Keratinocyte (primary cell): ENCODE measurements at regions not wholly inside any gene's neighbourhood (a gene's known extent, or its start where the extent isn't known, plus 50 kb on each side); places are given as distances from the start of the nearest gene placed in this dataset.

Source experiments
- DNase-seq: peaks from one replicate; pipeline ENCODE4 v3.0.0-alpha.2; 2011; ENCODE audit warnings: low read depth, missing footprints, low spot score
- FAIRE-seq: peaks from 2 replicates; lab custom pipeline; 2011; peaks lifted over from hg19 to GRCh38; lab: Jason Lieb, UNC
- H2AFZ ChIP-seq: 2 replicates; pipeline ENCODE4 v1.6.0; 2012; ENCODE audit warnings: low read length, control low read depth, inconsistent platforms; ENCODE audit not compliant: control insufficient read depth
- H3K27ac ChIP-seq: 2 replicates; pipeline ENCODE4 v1.5.1; 2011; ENCODE audit warnings: low read length; ENCODE audit not compliant: control insufficient read depth, insufficient read depth
- H3K27me3 ChIP-seq: 3 replicates; pipeline ENCODE4 v1.6.0; 2011; ENCODE audit warnings: low read length; ENCODE audit not compliant: control insufficient read depth, insufficient read depth; ENCODE audit errors: extremely low read depth
- H3K36me3 ChIP-seq, 2 experiments: 2 replicates in 1 of 2; 3 replicates in 1 of 2; pipeline ENCODE4 v1.5.1; 2011; ENCODE audit warnings: low read length in 2 of 2, mild to moderate bottlenecking in 1 of 2; ENCODE audit not compliant: control insufficient read depth in 2 of 2, insufficient read depth in 2 of 2; ENCODE audit errors: extremely low read depth in 1 of 2
- H3K4me1 ChIP-seq: 3 replicates; pipeline ENCODE4 v1.5.1; 2011; ENCODE audit warnings: low read length; ENCODE audit not compliant: control insufficient read depth, insufficient read depth; ENCODE audit errors: extremely low read depth
- H3K4me2 ChIP-seq: 3 replicates; pipeline ENCODE4 v1.6.0; 2011; ENCODE audit warnings: low read depth, low read length; ENCODE audit not compliant: control insufficient read depth, insufficient read depth; ENCODE audit errors: extremely low read depth
- H3K4me3 ChIP-seq, 3 experiments: fragments of 200-600 bp in 1 of 3; sonication (generic) in 1 of 3; 2 replicates in 2 of 3; 3 replicates in 1 of 3; pipeline ENCODE4 v1.5.1; 2011 to 2016; ENCODE audit warnings: low read length in 3 of 3, mild to moderate bottlenecking in 3 of 3, control low read depth in 2 of 3, inconsistent platforms in 1 of 3, low read depth in 1 of 3, mixed read lengths in 1 of 3, mixed run types in 1 of 3, moderate library complexity in 1 of 3; ENCODE audit not compliant: control insufficient read depth in 2 of 3, insufficient read depth in 2 of 3; ENCODE audit errors: extremely low read depth in 1 of 3
- H3K79me2 ChIP-seq: 2 replicates; pipeline ENCODE4 v1.6.0; 2012; ENCODE audit warnings: low read length; ENCODE audit not compliant: control insufficient read depth, insufficient read depth
- H3K9ac ChIP-seq: 3 replicates; pipeline ENCODE4 v1.6.0; 2011; ENCODE audit warnings: low read length; ENCODE audit not compliant: control insufficient read depth, insufficient read depth; ENCODE audit errors: extremely low read depth
- H3K9me1 ChIP-seq: 3 replicates; pipeline ENCODE4 v1.6.0; 2011; ENCODE audit warnings: low read length; ENCODE audit not compliant: control insufficient read depth, insufficient read depth; ENCODE audit errors: extremely low read depth
- H3K9me3 ChIP-seq: 2 replicates; pipeline ENCODE4 v1.5.1; 2012; ENCODE audit warnings: low read depth, low read length; ENCODE audit not compliant: control insufficient read depth
- H4K20me1 ChIP-seq: 3 replicates; pipeline ENCODE4 v1.6.0; 2011; ENCODE audit warnings: low read length; ENCODE audit not compliant: control insufficient read depth, insufficient read depth; ENCODE audit errors: extremely low read depth
- EZH2 ChIP-seq: IDR thresholded peaks from one replicate; pipeline ENCODE4 v1.6.1; 2012; ENCODE audit warnings: inconsistent platforms, mild to moderate bottlenecking, low read length, moderate library complexity
- dilution Hi-C: fragments of 300-500 bp; cut with MboI; formaldehyde crosslinking; loops from one replicate; pipeline ENCODE4 v1.7.0; 2020; ENCODE audit warnings: low sequenced_read_pairs; ENCODE audit not compliant: extremely low pct_ligation_motif_present
- TF ChIP-seq, protein P1 (sequence below), 3 experiments: IDR thresholded peaks in 1 of 3; conservative IDR thresholded peaks in 1 of 3; optimal IDR thresholded peaks in 1 of 3; 2 replicates in 2 of 3; 3 replicates in 1 of 3; pipeline versions ENCODE3 to v1.5.1; 2011; ENCODE audit warnings: low read length in 3 of 3, mild to moderate bottlenecking in 3 of 3, moderate library complexity in 2 of 3, control low read depth in 1 of 3, inconsistent platforms in 1 of 3; ENCODE audit not compliant: insufficient read depth in 2 of 3; ENCODE audit errors: extremely low read depth in 1 of 3

DNA sequence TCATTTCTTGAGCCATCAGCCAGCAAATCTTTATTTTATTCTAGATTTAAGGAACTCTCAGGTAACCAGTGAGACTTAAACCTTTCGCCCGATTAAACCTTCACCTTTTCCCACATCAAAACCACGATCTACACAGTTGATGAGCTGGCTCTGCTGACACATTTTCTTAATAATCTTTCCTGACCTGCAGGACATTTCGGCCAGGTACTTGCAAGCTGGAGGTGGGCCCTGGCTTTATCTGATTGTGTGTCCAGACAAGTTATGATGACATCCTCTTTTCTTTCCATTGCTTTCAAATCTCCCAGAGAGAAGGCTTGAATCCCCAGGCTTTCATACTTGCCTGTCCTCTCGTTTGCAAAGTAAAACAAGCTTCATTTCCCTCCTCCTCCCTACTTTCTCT is 144.2 kb downstream of the EFNB2 start:
- TF ChIP-seq EZH2 = no peak
- TF ChIP-seq, protein P1, sequence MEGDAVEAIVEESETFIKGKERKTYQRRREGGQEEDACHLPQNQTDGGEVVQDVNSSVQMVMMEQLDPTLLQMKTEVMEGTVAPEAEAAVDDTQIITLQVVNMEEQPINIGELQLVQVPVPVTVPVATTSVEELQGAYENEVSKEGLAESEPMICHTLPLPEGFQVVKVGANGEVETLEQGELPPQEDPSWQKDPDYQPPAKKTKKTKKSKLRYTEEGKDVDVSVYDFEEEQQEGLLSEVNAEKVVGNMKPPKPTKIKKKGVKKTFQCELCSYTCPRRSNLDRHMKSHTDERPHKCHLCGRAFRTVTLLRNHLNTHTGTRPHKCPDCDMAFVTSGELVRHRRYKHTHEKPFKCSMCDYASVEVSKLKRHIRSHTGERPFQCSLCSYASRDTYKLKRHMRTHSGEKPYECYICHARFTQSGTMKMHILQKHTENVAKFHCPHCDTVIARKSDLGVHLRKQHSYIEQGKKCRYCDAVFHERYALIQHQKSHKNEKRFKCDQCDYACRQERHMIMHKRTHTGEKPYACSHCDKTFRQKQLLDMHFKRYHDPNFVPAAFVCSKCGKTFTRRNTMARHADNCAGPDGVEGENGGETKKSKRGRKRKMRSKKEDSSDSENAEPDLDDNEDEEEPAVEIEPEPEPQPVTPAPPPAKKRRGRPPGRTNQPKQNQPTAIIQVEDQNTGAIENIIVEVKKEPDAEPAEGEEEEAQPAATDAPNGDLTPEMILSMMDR (optimal IDR thresholded peaks at IDR 0.05 in 1 of 3, IDR thresholded peaks at IDR 0.05 in 1 of 3, conservative IDR thresholded peaks at IDR 0.05 in 1 of 3; ENCODE audit: extremely low read depth in 1 of 3, insufficient read depth in 2 of 3, low read length in 3 of 3) = no peak
- no peak overlapping the region for H3K4me2 ChIP-seq
- dilution Hi-C loops = no loop called here
- H3K4me1 ChIP-seq = peaks cover 19% of the 10 kb centered on the region
- H3K36me3 ChIP-seq = no peaks in the 10 kb centered on the region
- H3K9me3 ChIP-seq = no peaks in the 10 kb centered on the region
- no peaks in the 10 kb centered on the region for H3K27me3 ChIP-seq
- H3K27ac ChIP-seq = no peak overlapping the region
- FAIRE-seq (no peak), DNase-seq (no peak)
- no peak overlapping the region for H3K9ac ChIP-seq
- H4K20me1 ChIP-seq = no peaks in the 10 kb centered on the region
- no peaks in the 10 kb centered on the region for H3K9me1 ChIP-seq
- H3K4me3 ChIP-seq = no peak overlapping the region
- no peaks in the 10 kb centered on the region for H3K79me2 ChIP-seq
- H2AFZ ChIP-seq = no peak overlapping the region

DNA sequence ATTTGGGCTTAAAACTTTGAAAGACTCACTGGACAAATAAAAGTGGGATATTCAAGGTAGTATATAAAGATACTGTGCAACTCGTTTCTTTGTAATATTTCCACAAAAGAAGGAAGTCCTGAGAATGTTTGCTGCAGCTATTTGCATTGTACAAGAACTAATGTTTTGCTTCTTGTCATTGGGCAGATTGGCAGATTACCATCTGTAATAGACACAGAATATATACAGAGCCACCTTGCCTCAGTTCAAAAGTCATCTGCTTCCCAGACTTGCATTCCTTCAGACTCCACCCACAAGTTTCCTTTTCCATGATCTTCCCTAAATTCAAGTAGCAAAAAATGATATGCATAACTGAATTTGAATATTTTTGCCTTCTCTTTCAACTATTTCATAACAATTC is 145.1 kb downstream of the EFNB2 start:
- FAIRE-seq (no peak), DNase-seq (no peak)
- dilution Hi-C loops = no loop called here
- H3K9ac ChIP-seq = no peak overlapping the region
- H4K20me1 ChIP-seq = no peaks in the 10 kb centered on the region
- H3K79me2 ChIP-seq = no peaks in the 10 kb centered on the region
- TF ChIP-seq, protein P1 (optimal IDR thresholded peaks at IDR 0.05 in 1 of 3, IDR thresholded peaks at IDR 0.05 in 1 of 3, conservative IDR thresholded peaks at IDR 0.05 in 1 of 3; ENCODE audit: extremely low read depth in 1 of 3, insufficient read depth in 2 of 3, low read length in 3 of 3) = no peak
- no peak for TF ChIP-seq EZH2
- no peaks in the 10 kb centered on the region for H3K9me1 ChIP-seq
- H3K27me3 ChIP-seq = no peaks in the 10 kb centered on the region
- H3K36me3 ChIP-seq = no peaks in the 10 kb centered on the region
- H2AFZ ChIP-seq = no peak overlapping the region
- no peak overlapping the region for H3K4me3 ChIP-seq
- peaks cover 19% of the 10 kb centered on the region for H3K4me1 ChIP-seq
- H3K9me3 ChIP-seq = no peaks in the 10 kb centered on the region
- H3K4me2 ChIP-seq = no peak overlapping the region
- H3K27ac ChIP-seq = no peak overlapping the region
